Activated naive CD4-positive, alpha-beta T cell treated with anti-CD3 and anti-CD28 coated beads, Interleukin-2, amount 50 U/mL, for 24 hours (primary cell): ENCODE measurements at regions not wholly inside any gene's neighbourhood (a gene's known extent, or its start where the extent isn't known, plus 50 kb on each side); places are given as distances from the start of the nearest gene placed in this dataset.
"Not testable (repeated sequence)": the region's sequence is repeated elsewhere in the genome, so short reads cannot be mapped to it uniquely, and the experiment has no call there.

Source experiments
- H3K27ac Mint-ChIP-seq: one replicate; pipeline ENCODE4 v1.8.0; 2021; ENCODE audit warnings: mild to moderate bottlenecking, mixed read lengths
- H3K27me3 Mint-ChIP-seq: one replicate; pipeline ENCODE4 v1.8.0; 2021; ENCODE audit warnings: mixed read lengths
- H3K36me3 Mint-ChIP-seq: one replicate; pipeline ENCODE4 v1.8.0; 2021; ENCODE audit warnings: mixed read lengths
- H3K4me1 Mint-ChIP-seq: one replicate; pipeline ENCODE4 v1.8.0; 2021; ENCODE audit warnings: mixed read lengths
- H3K4me3 Mint-ChIP-seq: one replicate; pipeline ENCODE4 v1.8.0; 2021; ENCODE audit warnings: mild to moderate bottlenecking, mixed read lengths
- H3K9me3 Mint-ChIP-seq: one replicate; pipeline ENCODE4 v1.8.0; 2021; ENCODE audit warnings: mixed read lengths

GRCh38 chrX:69431420-69431819, 72.7 kb upstream of the NALF2 start:
- no peaks in the 10 kb centered on the region for H3K9me3 Mint-ChIP-seq
- no peaks in the 10 kb centered on the region for H3K36me3 Mint-ChIP-seq
- H3K4me1 Mint-ChIP-seq: no peaks in the 10 kb centered on the region
- H3K4me3 Mint-ChIP-seq: no peak overlapping the region
- no peak overlapping the region for H3K27ac Mint-ChIP-seq
- H3K27me3 Mint-ChIP-seq: peaks cover 2% of the 10 kb centered on the region

- H3K27ac Mint-ChIP-seq: no peak overlapping the region
- no peaks in the 10 kb centered on the region for H3K36me3 Mint-ChIP-seq
- H3K4me3 Mint-ChIP-seq: no peak overlapping the region
- H3K27me3 Mint-ChIP-seq: peaks cover 2% of the 10 kb centered on the region
- H3K9me3 Mint-ChIP-seq: no peaks in the 10 kb centered on the region
- H3K4me1 Mint-ChIP-seq: no peaks in the 10 kb centered on the region
Measured at GRCh38 chrX:69430785-69431184, 73.3 kb upstream of the NALF2 start.

GRCh38 chrX:69429339-69430015, 74.6 kb upstream of the NALF2 start:
- Mint-ChIP-seq H3K9me3 (no peaks in the 10 kb centered on the region), H3K36me3 (no peaks in the 10 kb centered on the region), H3K27ac (no peak overlapping the region), H3K27me3 (peaks cover 2% of the 10 kb centered on the region), H3K4me1 (no peaks in the 10 kb centered on the region), H3K4me3 (no peak overlapping the region)

- H3K9me3 Mint-ChIP-seq: no peaks in the 10 kb centered on the region
- no peak overlapping the region for H3K4me3 Mint-ChIP-seq
- H3K27me3 Mint-ChIP-seq: peaks cover 2% of the 10 kb centered on the region
- no peak overlapping the region for H3K27ac Mint-ChIP-seq
- H3K36me3 Mint-ChIP-seq: no peaks in the 10 kb centered on the region
- H3K4me1 Mint-ChIP-seq: no peaks in the 10 kb centered on the region
Measured at GRCh38 chrX:69428216-69428615, 75.9 kb upstream of the NALF2 start.

- H3K36me3 Mint-ChIP-seq: no peaks in the 10 kb centered on the region
- H3K27me3 Mint-ChIP-seq: peaks cover 2% of the 10 kb centered on the region
- no peak overlapping the region for H3K4me3 Mint-ChIP-seq
- H3K9me3 Mint-ChIP-seq: no peaks in the 10 kb centered on the region
- H3K27ac Mint-ChIP-seq: no peak overlapping the region
- H3K4me1 Mint-ChIP-seq: no peaks in the 10 kb centered on the region
Measured at GRCh38 chrX:69424910-69425309, 79.2 kb upstream of the NALF2 start.

- Mint-ChIP-seq H3K36me3 (no peaks in the 10 kb centered on the region), H3K4me1 (no peaks in the 10 kb centered on the region), H3K27ac (no peak overlapping the region), H3K4me3 (no peak overlapping the region), H3K9me3 (no peaks in the 10 kb centered on the region), H3K27me3 (no peaks in the 10 kb centered on the region)
Measured at GRCh38 chrX:69424161-69424560, 80.0 kb upstream of the NALF2 start.

GRCh38 chrX:69422208-69422607, 81.9 kb upstream of the NALF2 start:
- H3K4me3 Mint-ChIP-seq, H3K4me1 Mint-ChIP-seq, H3K27ac Mint-ChIP-seq, H3K36me3 Mint-ChIP-seq, H3K27me3 Mint-ChIP-seq, H3K9me3 Mint-ChIP-seq: not testable (repeated sequence)

GRCh38 chrX:69415698-69416097, 88.4 kb upstream of the NALF2 start:
- Mint-ChIP-seq H3K36me3 (no peaks in the 10 kb centered on the region), H3K27ac (no peak overlapping the region), H3K4me1 (no peaks in the 10 kb centered on the region), H3K27me3 (no peaks in the 10 kb centered on the region), H3K4me3 (no peak overlapping the region), H3K9me3 (no peaks in the 10 kb centered on the region)

GRCh38 chrX:69412661-69413060, 91.5 kb upstream of the NALF2 start:
- H3K4me3 Mint-ChIP-seq: no peak overlapping the region
- no peaks in the 10 kb centered on the region for H3K27me3 Mint-ChIP-seq
- H3K36me3 Mint-ChIP-seq: no peaks in the 10 kb centered on the region
- no peaks in the 10 kb centered on the region for H3K9me3 Mint-ChIP-seq
- no peak overlapping the region for H3K27ac Mint-ChIP-seq
- H3K4me1 Mint-ChIP-seq: no peaks in the 10 kb centered on the region

GRCh38 chrX:69398881-69399280, 105.2 kb upstream of the NALF2 start:
- H3K27ac Mint-ChIP-seq: no peak overlapping the region
- no peak overlapping the region for H3K4me3 Mint-ChIP-seq
- H3K9me3 Mint-ChIP-seq: no peaks in the 10 kb centered on the region
- H3K4me1 Mint-ChIP-seq: no peaks in the 10 kb centered on the region
- H3K36me3 Mint-ChIP-seq: no peaks in the 10 kb centered on the region
- no peaks in the 10 kb centered on the region for H3K27me3 Mint-ChIP-seq

GRCh38 chrX:69396916-69397315, 107.2 kb upstream of the NALF2 start:
- Mint-ChIP-seq H3K4me3 (no peak overlapping the region), H3K9me3 (no peaks in the 10 kb centered on the region), H3K27ac (no peak overlapping the region), H3K4me1 (no peaks in the 10 kb centered on the region), H3K27me3 (no peaks in the 10 kb centered on the region), H3K36me3 (no peaks in the 10 kb centered on the region)

GRCh38 chrX:69395306-69395705, 108.8 kb upstream of the NALF2 start:
- Mint-ChIP-seq H3K27me3 (no peaks in the 10 kb centered on the region), H3K9me3 (no peaks in the 10 kb centered on the region), H3K36me3 (no peaks in the 10 kb centered on the region), H3K4me1 (no peaks in the 10 kb centered on the region), H3K4me3 (no peak overlapping the region), H3K27ac (no peak overlapping the region)

GRCh38 chrX:69389101-69389501, 115.0 kb upstream of the NALF2 start:
- Mint-ChIP-seq H3K27me3 (no peaks in the 10 kb centered on the region), H3K4me3 (no peak overlapping the region), H3K9me3 (no peaks in the 10 kb centered on the region), H3K36me3 (no peaks in the 10 kb centered on the region), H3K27ac (no peak overlapping the region), H3K4me1 (no peaks in the 10 kb centered on the region)

- no peaks in the 10 kb centered on the region for H3K36me3 Mint-ChIP-seq
- no peaks in the 10 kb centered on the region for H3K4me1 Mint-ChIP-seq
- H3K27ac Mint-ChIP-seq: no peak overlapping the region
- no peaks in the 10 kb centered on the region for H3K9me3 Mint-ChIP-seq
- no peak overlapping the region for H3K4me3 Mint-ChIP-seq
- H3K27me3 Mint-ChIP-seq: no peaks in the 10 kb centered on the region
Measured at GRCh38 chrX:69388526-69388925, 115.6 kb upstream of the NALF2 start.

GRCh38 chrX:69387567-69388487, 116.3 kb upstream of the NALF2 start:
- Mint-ChIP-seq H3K4me3 (no peak overlapping the region), H3K27me3 (peaks cover 1% of the 10 kb centered on the region), H3K9me3 (no peaks in the 10 kb centered on the region), H3K4me1 (no peaks in the 10 kb centered on the region), H3K27ac (no peak overlapping the region), H3K36me3 (no peaks in the 10 kb centered on the region)

- no peak overlapping the region for H3K27ac Mint-ChIP-seq
- no peaks in the 10 kb centered on the region for H3K9me3 Mint-ChIP-seq
- no peak overlapping the region for H3K4me3 Mint-ChIP-seq
Measured at GRCh38 chrX:69386681-69387080, 117.4 kb upstream of the NALF2 start.

More at GRCh38 chrX:69386681-69387080, 117.4 kb upstream of the NALF2 start:
- Mint-ChIP-seq H3K4me1 (no peaks in the 10 kb centered on the region), H3K27me3 (peaks cover 2% of the 10 kb centered on the region), H3K36me3 (no peaks in the 10 kb centered on the region)
